ENCODE measurements at regions not wholly inside any gene's neighbourhood (a gene's known extent, or its start where the extent isn't known, plus 50 kb on each side); places are given as distances from the start of the nearest gene placed in this dataset.
"Not testable (repeated sequence)": the region's sequence is repeated elsewhere in the genome, so short reads cannot be mapped to it uniquely, and the experiment has no call there.

- H3K27ac ChIP-seq (ENCODE audit: low read depth, low read length) = no peak overlapping the region
Measured at GRCh38 chr5:87752362-87752761, 339.6 kb upstream of the CCNH start.

GRCh38 chr5:87751824-87752223, 339.1 kb upstream of the CCNH start:
- Histone ChIP-seq H3K27ac (ENCODE audit: low read depth, low read length) (no peak overlapping the region), H3K4me3 (ENCODE audit: low read depth, low read length) (no peak overlapping the region), H3K36me3 (ENCODE audit: control insufficient read depth, insufficient read depth, low read length) (no peaks in the 10 kb centered on the region)

More at GRCh38 chr5:87752362-87752761, 339.6 kb upstream of the CCNH start:
- H3K36me3 ChIP-seq (ENCODE audit: control insufficient read depth, insufficient read depth, low read length) = no peaks in the 10 kb centered on the region
- H3K9ac ChIP-seq (ENCODE audit: low read length) = no peak overlapping the region
- no peak overlapping the region for H3K4me3 ChIP-seq (ENCODE audit: low read depth, low read length)
- H3K4me1 ChIP-seq (ENCODE audit: control insufficient read depth, insufficient read depth, low read length) = peaks cover 24% of the 10 kb centered on the region
- H3K27me3 ChIP-seq (ENCODE audit: control insufficient read depth, insufficient read depth, low read length) = no peaks in the 10 kb centered on the region
- no peaks in the 10 kb centered on the region for H3K9me3 ChIP-seq (ENCODE audit: control insufficient read depth, insufficient read depth, low read depth, low read length)

GRCh38 chr5:87746891-87747377, 334.2 kb upstream of the CCNH start:
- 0 out of 2 replicates have a peak, but pooled peaks cover 2% of the 10 kb centered on the region for H3K4me1 ChIP-seq (ENCODE audit: control insufficient read depth, insufficient read depth, low read length)
- H3K27me3 ChIP-seq (ENCODE audit: control insufficient read depth, insufficient read depth, low read length) = no peaks in the 10 kb centered on the region
- no peaks in the 10 kb centered on the region for H3K9me3 ChIP-seq (ENCODE audit: control insufficient read depth, insufficient read depth, low read depth, low read length)
- no peak overlapping the region for H3K4me3 ChIP-seq (ENCODE audit: low read depth, low read length)
- H3K27ac ChIP-seq (ENCODE audit: low read depth, low read length) = no peak overlapping the region
- H3K36me3 ChIP-seq (ENCODE audit: control insufficient read depth, insufficient read depth, low read length) = no peaks in the 10 kb centered on the region
- H3K9ac ChIP-seq (ENCODE audit: low read length) = no peak overlapping the region

More at GRCh38 chr5:87751824-87752223, 339.1 kb upstream of the CCNH start:
- H3K4me1 ChIP-seq (ENCODE audit: control insufficient read depth, insufficient read depth, low read length) = peaks cover 24% of the 10 kb centered on the region
- no peaks in the 10 kb centered on the region for H3K9me3 ChIP-seq (ENCODE audit: control insufficient read depth, insufficient read depth, low read depth, low read length)
- H3K9ac ChIP-seq (ENCODE audit: low read length) = no peak overlapping the region
- H3K27me3 ChIP-seq (ENCODE audit: control insufficient read depth, insufficient read depth, low read length) = no peaks in the 10 kb centered on the region

GRCh38 chr5:87746341-87746740, 333.6 kb upstream of the CCNH start:
- Histone ChIP-seq H3K36me3 (ENCODE audit: control insufficient read depth, insufficient read depth, low read length) (no peaks in the 10 kb centered on the region), H3K4me1 (ENCODE audit: control insufficient read depth, insufficient read depth, low read length) (0 out of 2 replicates have a peak, but pooled peaks cover 4% of the 10 kb centered on the region), H3K27me3 (ENCODE audit: control insufficient read depth, insufficient read depth, low read length) (no peaks in the 10 kb centered on the region), H3K27ac (ENCODE audit: low read depth, low read length) (no peak overlapping the region), H3K4me3 (ENCODE audit: low read depth, low read length) (no peak overlapping the region), H3K9me3 (ENCODE audit: control insufficient read depth, insufficient read depth, low read depth, low read length) (no peaks in the 10 kb centered on the region), H3K9ac (ENCODE audit: low read length) (no peak overlapping the region)

GRCh38 chr5:87741881-87742280, 329.2 kb upstream of the CCNH start:
- no peaks in the 10 kb centered on the region for H3K36me3 ChIP-seq (ENCODE audit: control insufficient read depth, insufficient read depth, low read length)
- H3K27me3 ChIP-seq (ENCODE audit: control insufficient read depth, insufficient read depth, low read length) = no peaks in the 10 kb centered on the region
- no peak overlapping the region for H3K9ac ChIP-seq (ENCODE audit: low read length)
- H3K9me3 ChIP-seq (ENCODE audit: control insufficient read depth, insufficient read depth, low read depth, low read length) = no peaks in the 10 kb centered on the region
- H3K4me1 ChIP-seq (ENCODE audit: control insufficient read depth, insufficient read depth, low read length) = 0 out of 2 replicates have a peak, but pooled peaks cover 4% of the 10 kb centered on the region
- H3K4me3 ChIP-seq (ENCODE audit: low read depth, low read length) = no peak overlapping the region
- no peak overlapping the region for H3K27ac ChIP-seq (ENCODE audit: low read depth, low read length)

GRCh38 chr5:87735923-87736322, 323.2 kb upstream of the CCNH start:
- no peak overlapping the region for H3K27ac ChIP-seq (ENCODE audit: low read depth, low read length)
- H3K4me3 ChIP-seq (ENCODE audit: low read depth, low read length) = no peak overlapping the region
- no peaks in the 10 kb centered on the region for H3K27me3 ChIP-seq (ENCODE audit: control insufficient read depth, insufficient read depth, low read length)
- no peaks in the 10 kb centered on the region for H3K4me1 ChIP-seq (ENCODE audit: control insufficient read depth, insufficient read depth, low read length)
- H3K9me3 ChIP-seq (ENCODE audit: control insufficient read depth, insufficient read depth, low read depth, low read length) = no peaks in the 10 kb centered on the region
- H3K9ac ChIP-seq (ENCODE audit: low read length) = no peak overlapping the region
- H3K36me3 ChIP-seq (ENCODE audit: control insufficient read depth, insufficient read depth, low read length) = no peaks in the 10 kb centered on the region

GRCh38 chr5:87733897-87734296, 321.2 kb upstream of the CCNH start:
- Histone ChIP-seq H3K36me3 (ENCODE audit: control insufficient read depth, insufficient read depth, low read length) (no peaks in the 10 kb centered on the region), H3K4me3 (ENCODE audit: low read depth, low read length) (no peak overlapping the region), H3K4me1 (ENCODE audit: control insufficient read depth, insufficient read depth, low read length) (no peaks in the 10 kb centered on the region), H3K9ac (ENCODE audit: low read length) (no peak overlapping the region), H3K9me3 (ENCODE audit: control insufficient read depth, insufficient read depth, low read depth, low read length) (no peaks in the 10 kb centered on the region), H3K27ac (ENCODE audit: low read depth, low read length) (no peak overlapping the region), H3K27me3 (ENCODE audit: control insufficient read depth, insufficient read depth, low read length) (no peaks in the 10 kb centered on the region)

- H3K4me1 ChIP-seq (ENCODE audit: control insufficient read depth, insufficient read depth, low read length) = no peaks in the 10 kb centered on the region
- H3K27ac ChIP-seq (ENCODE audit: low read depth, low read length) = no peak overlapping the region
- no peak overlapping the region for H3K9ac ChIP-seq (ENCODE audit: low read length)
- no peak overlapping the region for H3K4me3 ChIP-seq (ENCODE audit: low read depth, low read length)
- no peaks in the 10 kb centered on the region for H3K9me3 ChIP-seq (ENCODE audit: control insufficient read depth, insufficient read depth, low read depth, low read length)
- H3K36me3 ChIP-seq (ENCODE audit: control insufficient read depth, insufficient read depth, low read length) = no peaks in the 10 kb centered on the region
- H3K27me3 ChIP-seq (ENCODE audit: control insufficient read depth, insufficient read depth, low read length) = no peaks in the 10 kb centered on the region
Measured at GRCh38 chr5:87732875-87733768, 320.4 kb upstream of the CCNH start.

GRCh38 chr5:87729781-87730180, 317.1 kb upstream of the CCNH start:
- H3K4me1 ChIP-seq (ENCODE audit: control insufficient read depth, insufficient read depth, low read length) = no peaks in the 10 kb centered on the region
- no peaks in the 10 kb centered on the region for H3K9me3 ChIP-seq (ENCODE audit: control insufficient read depth, insufficient read depth, low read depth, low read length)
- H3K27me3 ChIP-seq (ENCODE audit: control insufficient read depth, insufficient read depth, low read length) = no peaks in the 10 kb centered on the region
- no peak overlapping the region for H3K4me3 ChIP-seq (ENCODE audit: low read depth, low read length)
- no peaks in the 10 kb centered on the region for H3K36me3 ChIP-seq (ENCODE audit: control insufficient read depth, insufficient read depth, low read length)
- no peak overlapping the region for H3K9ac ChIP-seq (ENCODE audit: low read length)
- no peak overlapping the region for H3K27ac ChIP-seq (ENCODE audit: low read depth, low read length)

- Histone ChIP-seq H3K27me3 (ENCODE audit: control insufficient read depth, insufficient read depth, low read length) (no peaks in the 10 kb centered on the region), H3K4me3 (ENCODE audit: low read depth, low read length) (no peak overlapping the region), H3K36me3 (ENCODE audit: control insufficient read depth, insufficient read depth, low read length) (no peaks in the 10 kb centered on the region), H3K9me3 (ENCODE audit: control insufficient read depth, insufficient read depth, low read depth, low read length) (peaks cover 14% of the 10 kb centered on the region), H3K9ac (ENCODE audit: low read length) (no peak overlapping the region), H3K4me1 (ENCODE audit: control insufficient read depth, insufficient read depth, low read length) (peaks cover 12% of the 10 kb centered on the region), H3K27ac (ENCODE audit: low read depth, low read length) (peak overlapping the region; percentile 37; the same call in 1 of the 2 replicates)
Measured at GRCh38 chr5:87722286-87722685, 309.6 kb upstream of the CCNH start.

- peaks cover 14% of the 10 kb centered on the region for H3K9me3 ChIP-seq (ENCODE audit: control insufficient read depth, insufficient read depth, low read depth, low read length)
- not testable (repeated sequence) for H3K9ac ChIP-seq (ENCODE audit: low read length); H3K36me3 ChIP-seq (ENCODE audit: control insufficient read depth, insufficient read depth, low read length); H3K27ac ChIP-seq (ENCODE audit: low read depth, low read length); H3K4me3 ChIP-seq (ENCODE audit: low read depth, low read length); H3K27me3 ChIP-seq (ENCODE audit: control insufficient read depth, insufficient read depth, low read length)
- H3K4me1 ChIP-seq (ENCODE audit: control insufficient read depth, insufficient read depth, low read length) = peaks cover 12% of the 10 kb centered on the region
Measured at GRCh38 chr5:87718224-87718925, 305.6 kb upstream of the CCNH start.

Data from HUES6 (cell line).